Ectodermal cell (in vitro differentiated cells): ENCODE measurements at regions not wholly inside any gene's neighbourhood (a gene's known extent, or its start where the extent isn't known, plus 50 kb on each side); places are given as distances from the start of the nearest gene placed in this dataset.
"Not testable (repeated sequence)": the region's sequence is repeated elsewhere in the genome, so short reads cannot be mapped to it uniquely, and the experiment has no call there.

Experiments used
- H3K27ac ChIP-seq: 2 replicates; pipeline ENCODE4 v1.7.0; 2013; ENCODE audit warnings: mild to moderate bottlenecking, low read depth, low read length; ENCODE audit not compliant: insufficient read depth, poor library complexity, severe bottlenecking
- H3K27me3 ChIP-seq: 2 replicates; pipeline ENCODE4 v1.7.0; 2013; ENCODE audit warnings: mild to moderate bottlenecking, low read length; ENCODE audit not compliant: insufficient read depth, control insufficient read depth, poor library complexity, severe bottlenecking
- H3K36me3 ChIP-seq: one replicate; pipeline ENCODE4 v1.7.0; 2013; ENCODE audit warnings: low read length; ENCODE audit not compliant: control insufficient read depth, insufficient read depth
- H3K4me1 ChIP-seq: one replicate; pipeline ENCODE4 v1.7.0; 2013; ENCODE audit warnings: low read length; ENCODE audit not compliant: control insufficient read depth, insufficient read depth
- H3K4me3 ChIP-seq: 2 replicates; pipeline ENCODE4 v1.7.0; 2013; ENCODE audit warnings: low read depth, low read length, control low read depth; ENCODE audit not compliant: insufficient read depth
- H3K9me3 ChIP-seq: 2 replicates; pipeline ENCODE4 v1.7.0; 2013; ENCODE audit warnings: mild to moderate bottlenecking, low read length, moderate library complexity; ENCODE audit not compliant: control insufficient read depth
- WGBS, 2 experiments: methylation state at CpG; one replicate each; pipeline ENCODE4 v1.1.7; 2013; ENCODE audit warnings: missing lambda C conversion rate in 2 of 2; 5-methylcytosine and 5-hydroxymethylcytosine counted together

DNA sequence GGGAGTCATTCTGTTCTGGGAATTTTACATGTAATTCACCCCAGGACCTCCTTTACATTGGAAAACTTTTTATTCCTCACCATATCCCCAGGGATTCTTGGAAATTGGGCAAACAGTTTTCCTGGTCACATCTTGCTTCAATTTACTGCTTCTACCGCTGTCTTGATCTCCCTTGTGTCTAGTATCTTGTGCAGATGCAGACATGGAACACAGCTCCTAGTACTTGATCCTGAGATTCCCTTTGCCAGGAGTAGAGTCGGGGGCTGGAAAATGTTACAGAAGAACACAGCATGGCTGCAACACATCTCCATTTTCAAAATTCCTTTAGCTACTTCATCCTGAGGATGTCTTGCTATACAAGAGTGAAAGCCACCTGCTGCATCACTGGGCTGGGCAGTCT, 472.8 kb downstream of the PLCL1 start:
- no peak overlapping the region for H3K27ac ChIP-seq
- H3K4me3 ChIP-seq = no peak overlapping the region
- H3K4me1 ChIP-seq = no peaks in the 10 kb centered on the region
- H3K27me3 ChIP-seq = no peaks in the 10 kb centered on the region
- H3K9me3 ChIP-seq = no peaks in the 10 kb centered on the region
- WGBS, 2 experiments = 93 to 98% methylated on average over 2 of the region's 2 CpGs
- no peaks in the 10 kb centered on the region for H3K36me3 ChIP-seq

DNA sequence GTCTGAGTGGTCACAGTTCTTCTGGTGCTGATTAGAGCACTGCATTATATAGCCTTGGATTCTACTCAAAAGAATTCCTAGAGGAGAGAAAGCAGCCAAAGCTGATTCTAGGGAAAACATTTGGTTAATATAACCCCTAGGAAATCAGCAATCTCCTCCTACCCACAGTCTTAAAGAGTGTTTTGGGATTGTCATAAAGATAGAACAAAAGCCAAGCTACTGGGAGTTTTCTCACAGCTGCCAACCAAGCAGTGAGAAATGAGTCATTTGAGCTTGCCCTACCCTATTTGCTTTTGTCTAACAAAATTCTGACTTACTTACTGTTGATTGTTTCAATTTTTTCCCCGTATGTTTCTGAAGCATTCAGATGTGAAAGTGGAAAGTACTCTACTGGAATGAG, 469.3 kb downstream of the PLCL1 start:
- Histone ChIP-seq H3K9me3 (no peaks in the 10 kb centered on the region), H3K27ac (no peak overlapping the region), H3K27me3 (no peaks in the 10 kb centered on the region), H3K4me3 (no peak overlapping the region), H3K4me1 (no peaks in the 10 kb centered on the region), H3K36me3 (no peaks in the 10 kb centered on the region)
- 69 to 83% methylated on average over 1 of the region's 1 CpG for WGBS, 2 experiments

DNA sequence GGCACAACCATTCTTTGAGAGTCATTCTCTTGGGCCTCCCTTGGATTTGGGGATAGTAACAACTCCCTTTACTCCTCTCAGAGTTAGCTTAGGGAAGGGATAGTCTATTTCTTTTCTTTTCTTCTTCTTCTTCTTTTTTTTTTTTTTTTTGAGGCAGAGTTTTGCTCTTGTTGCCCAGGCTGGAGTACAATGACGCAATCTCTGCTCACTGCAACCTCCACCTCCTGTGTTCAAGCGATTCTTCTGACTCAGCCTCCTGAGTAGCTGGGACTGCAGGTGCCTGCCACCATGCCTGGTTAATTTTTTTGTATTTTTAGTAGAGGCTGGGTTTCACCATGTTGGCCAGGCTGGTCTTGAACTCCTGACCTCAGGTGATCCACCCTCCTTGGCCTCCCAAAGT, 465.8 kb downstream of the PLCL1 start:
- H3K4me1 ChIP-seq, H3K27me3 ChIP-seq, H3K36me3 ChIP-seq, H3K9me3 ChIP-seq, H3K4me3 ChIP-seq, H3K27ac ChIP-seq: not testable (repeated sequence)
- WGBS, 2 experiments = 91 to 100% methylated on average over 2 of the region's 2 CpGs

DNA sequence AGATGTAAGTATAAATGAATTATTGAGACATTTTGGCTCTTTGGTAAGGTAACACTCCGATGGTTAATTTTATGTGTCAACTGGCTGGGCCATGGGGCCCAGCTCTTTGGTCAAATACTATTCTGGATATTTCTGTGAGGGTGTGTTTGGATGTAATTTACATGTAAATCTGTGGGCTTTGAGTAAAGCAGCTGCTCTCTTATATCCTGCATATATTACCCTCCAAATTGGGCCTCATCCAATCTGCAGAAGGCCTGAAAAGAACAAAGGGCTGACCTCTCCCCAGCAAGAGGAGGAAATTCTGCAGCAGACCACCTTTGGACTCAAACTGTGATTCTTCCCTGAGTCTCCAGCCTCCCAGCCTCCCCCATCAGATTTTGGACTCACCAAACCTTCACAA, 464.1 kb downstream of the PLCL1 start:
- WGBS, 2 experiments = 90 to 96% methylated on average over 1 of the region's 1 CpG
- Histone ChIP-seq H3K9me3 (no peaks in the 10 kb centered on the region), H3K27ac (no peak overlapping the region), H3K27me3 (no peaks in the 10 kb centered on the region), H3K4me1 (no peaks in the 10 kb centered on the region), H3K36me3 (no peaks in the 10 kb centered on the region), H3K4me3 (no peak overlapping the region)

DNA sequence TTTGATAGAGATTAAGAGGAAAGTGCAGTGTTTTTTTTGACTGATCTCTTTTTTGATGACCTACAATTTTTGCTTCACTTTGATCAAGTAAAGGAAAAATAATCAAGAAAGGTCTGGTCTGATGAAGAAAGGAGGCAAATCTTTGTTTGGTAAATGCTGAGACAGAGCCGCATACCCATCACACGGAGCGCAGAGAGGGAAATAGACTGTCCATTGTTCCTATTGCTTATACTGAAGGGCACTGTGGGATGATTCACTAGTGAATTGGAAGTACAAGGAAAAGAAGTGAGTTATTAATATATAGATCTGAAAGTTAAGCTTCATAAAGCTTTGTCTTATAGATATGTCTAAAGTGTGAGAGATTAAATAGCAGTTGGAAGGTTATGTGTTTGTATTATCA, 455.1 kb downstream of the PLCL1 start:
- Histone ChIP-seq H3K27ac (no peak overlapping the region), H3K36me3 (no peaks in the 10 kb centered on the region), H3K4me1 (no peaks in the 10 kb centered on the region), H3K4me3 (no peak overlapping the region), H3K9me3 (no peaks in the 10 kb centered on the region), H3K27me3 (no peaks in the 10 kb centered on the region)
- 94 to 97% methylated on average over 3 of the region's 3 CpGs for WGBS, 2 experiments

DNA sequence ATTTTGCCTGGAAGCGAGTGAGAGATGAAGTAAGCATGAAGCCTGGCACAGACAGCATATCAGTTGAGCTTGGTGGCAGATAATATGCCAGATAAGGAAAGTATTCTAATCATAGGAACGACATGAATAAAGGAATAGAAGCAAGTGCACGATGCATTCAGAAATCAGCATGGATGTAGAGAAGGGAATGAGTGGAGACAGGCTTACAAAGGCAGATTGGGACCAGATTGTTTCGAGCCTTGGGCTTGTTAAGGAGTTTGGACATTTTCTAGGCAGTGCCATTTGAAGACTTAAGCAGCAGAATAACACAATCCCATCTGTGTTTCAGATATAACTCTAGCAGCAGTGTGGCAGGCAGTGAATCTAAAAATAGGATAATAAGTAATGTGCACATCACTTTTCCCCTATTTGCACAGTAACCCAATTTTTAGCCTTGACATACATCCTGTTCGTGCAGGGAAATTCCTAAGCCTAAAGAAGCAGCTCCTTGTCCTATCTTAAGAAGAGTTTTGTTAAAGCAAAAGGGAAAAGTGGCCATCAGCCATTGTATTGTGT, 450.2 kb downstream of the PLCL1 start:
- Histone ChIP-seq H3K9me3 (no peaks in the 10 kb centered on the region), H3K27ac (no peak overlapping the region), H3K4me1 (no peaks in the 10 kb centered on the region), H3K36me3 (no peaks in the 10 kb centered on the region), H3K27me3 (no peaks in the 10 kb centered on the region), H3K4me3 (no peak overlapping the region)
- WGBS, 2 experiments = 84 to 94% methylated on average over 5 of the region's 5 CpGs

DNA sequence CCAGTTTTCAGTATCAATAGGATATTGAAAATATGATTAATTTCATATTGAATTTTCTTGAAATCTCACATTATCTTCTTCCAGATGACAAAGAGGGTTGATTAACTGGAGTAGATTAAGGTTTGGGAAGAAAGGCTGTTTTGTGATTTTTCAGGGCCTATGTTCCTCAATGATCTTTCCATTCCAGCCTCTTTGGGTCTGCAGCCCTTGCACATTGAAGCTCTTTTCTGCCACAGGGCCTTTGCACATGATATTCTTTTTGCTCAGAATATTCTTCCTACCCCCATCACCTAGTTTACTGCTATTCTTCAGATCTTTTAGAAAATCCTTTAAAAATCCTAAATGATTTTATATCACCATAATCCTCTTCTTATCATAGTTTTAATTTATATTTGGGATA, 449.6 kb downstream of the PLCL1 start:
- Histone ChIP-seq H3K4me1 (no peaks in the 10 kb centered on the region), H3K36me3 (no peaks in the 10 kb centered on the region), H3K27ac (no peak overlapping the region), H3K4me3 (no peak overlapping the region), H3K27me3 (no peaks in the 10 kb centered on the region), H3K9me3 (no peaks in the 10 kb centered on the region)

DNA sequence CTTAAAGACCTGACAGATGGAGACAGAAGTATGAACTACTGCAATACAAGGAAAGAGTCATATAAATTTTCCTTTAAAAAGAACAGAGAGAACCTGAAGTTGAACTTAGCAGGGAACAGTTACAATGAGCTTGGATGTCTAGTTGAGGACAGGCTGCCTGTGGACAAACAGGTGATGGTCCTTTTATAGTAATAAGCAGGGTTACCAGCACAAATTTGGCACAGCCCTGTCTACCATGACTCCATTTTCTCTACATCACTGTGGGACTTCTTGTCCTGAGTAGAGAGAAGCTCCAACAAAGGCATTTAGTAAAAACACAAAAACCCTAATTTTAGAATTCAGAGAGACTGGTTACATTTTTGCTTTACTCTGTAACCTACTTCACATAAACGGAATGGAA, 448.1 kb downstream of the PLCL1 start:
- Histone ChIP-seq H3K4me1 (no peaks in the 10 kb centered on the region), H3K36me3 (no peaks in the 10 kb centered on the region), H3K27me3 (no peaks in the 10 kb centered on the region), H3K4me3 (no peak overlapping the region), H3K9me3 (no peaks in the 10 kb centered on the region), H3K27ac (no peak overlapping the region)
- WGBS, 2 experiments = 33 to 57% methylated on average over 1 of the region's 1 CpG

DNA sequence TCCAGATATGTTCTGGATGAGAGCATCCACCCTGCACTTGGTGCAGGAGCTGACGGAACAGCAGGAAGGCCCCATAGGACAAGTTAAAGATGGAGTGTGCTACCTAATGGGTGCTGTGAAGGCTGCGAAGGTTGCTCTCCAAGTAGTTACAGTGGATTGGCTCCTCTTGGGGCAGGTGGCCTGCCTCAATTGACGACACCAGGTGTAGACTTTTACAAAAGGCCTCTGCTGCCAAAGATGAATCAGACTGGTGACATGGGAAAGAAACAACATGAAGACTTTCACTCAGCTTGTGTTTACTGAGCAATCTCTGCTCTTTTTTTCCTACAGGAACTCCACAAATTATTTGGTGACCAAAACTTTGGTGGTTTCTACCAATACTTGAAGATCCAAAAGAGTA, 437.7 kb downstream of the PLCL1 start:
- Histone ChIP-seq H3K4me1 (no peaks in the 10 kb centered on the region), H3K4me3 (no peak overlapping the region)
- 92 to 94% methylated on average over 3 of the region's 3 CpGs for WGBS, 2 experiments

DNA sequence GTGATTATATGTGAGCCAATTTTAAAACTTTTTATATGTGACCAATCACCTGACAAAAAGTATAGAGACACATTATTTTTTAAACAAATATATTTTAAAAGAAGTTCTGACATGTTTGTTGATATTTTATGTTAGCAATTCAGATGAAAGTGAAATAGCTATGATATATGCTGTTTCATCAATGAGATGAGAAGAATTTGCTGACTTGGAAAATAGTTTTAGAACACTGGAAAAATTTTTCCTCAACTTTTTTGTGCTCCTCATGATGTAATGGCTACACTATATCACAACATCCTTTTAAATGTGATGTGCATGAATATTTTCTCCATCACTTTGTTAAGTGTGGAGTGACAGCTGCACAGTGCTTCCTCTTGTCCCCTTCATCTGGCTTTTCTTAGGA, 434.0 kb downstream of the PLCL1 start:
- no peaks in the 10 kb centered on the region for H3K36me3 ChIP-seq
- H3K4me1 ChIP-seq = no peaks in the 10 kb centered on the region
- no peak overlapping the region for H3K27ac ChIP-seq
- H3K9me3 ChIP-seq = no peaks in the 10 kb centered on the region
- H3K4me3 ChIP-seq = no peak overlapping the region
- no peaks in the 10 kb centered on the region for H3K27me3 ChIP-seq

More for the DNA sequence above, 437.7 kb downstream of the PLCL1 start:
- no peaks in the 10 kb centered on the region for H3K27me3 ChIP-seq
- no peak overlapping the region for H3K27ac ChIP-seq
- H3K9me3 ChIP-seq = no peaks in the 10 kb centered on the region
- no peaks in the 10 kb centered on the region for H3K36me3 ChIP-seq

DNA sequence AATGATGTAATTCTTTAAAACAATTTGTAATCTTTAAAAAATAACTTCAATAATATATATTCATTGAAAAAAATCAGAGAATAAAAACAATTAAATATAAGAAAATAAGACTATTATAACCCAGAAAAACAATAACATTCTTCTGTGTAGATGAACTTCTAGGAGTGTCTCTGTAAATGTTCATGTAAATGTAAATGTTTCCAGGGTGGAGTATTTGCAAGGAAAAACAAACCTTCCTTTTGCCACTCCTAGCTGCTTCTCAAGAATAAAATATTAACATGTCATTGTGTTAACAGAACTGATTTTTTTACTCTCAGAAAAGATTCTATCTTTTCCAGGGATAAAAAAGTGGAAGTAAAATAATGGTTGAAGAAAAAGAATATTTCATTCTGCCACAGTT, 431.9 kb downstream of the PLCL1 start:
- no peaks in the 10 kb centered on the region for H3K27me3 ChIP-seq
- no peak overlapping the region for H3K4me3 ChIP-seq
- H3K27ac ChIP-seq = no peak overlapping the region
- H3K36me3 ChIP-seq = no peaks in the 10 kb centered on the region
- H3K4me1 ChIP-seq = no peaks in the 10 kb centered on the region
- no peaks in the 10 kb centered on the region for H3K9me3 ChIP-seq
